Heart right ventricle (tissue), 16 donors: ENCODE measurements at regions not wholly inside any gene's neighbourhood (a gene's known extent, or its start where the extent isn't known, plus 50 kb on each side); places are given as distances from the start of the nearest gene placed in this dataset.

Source experiments
- ATAC-seq, 8 donors: fragments of 200-7000 bp; cut with Tn5 transposase; one replicate each; pipeline ENCODE4 v1.9.1; 2020; ENCODE audit warnings: mild to moderate bottlenecking in 8 of 8, moderate library complexity in 8 of 8, moderate number of reproducible peaks in 1 of 8
- DNase-seq, 2 donors: peaks; one replicate each; pipeline ENCODE4 v3.0.0-alpha.2; 2020
- H3K27ac ChIP-seq, 10 donors: fragments of 200-600 bp; sonication (generic) in 2 of 10; one replicate each; pipeline versions ENCODE4 v1.5.0 to v1.8.0; 2020 to 2022; ENCODE audit warnings: mild to moderate bottlenecking in 3 of 10
- H3K27me3 ChIP-seq, 7 donors: fragments of 200-600 bp; one replicate each; pipeline ENCODE4 v1.8.0; 2021 to 2022; ENCODE audit warnings: mild to moderate bottlenecking in 2 of 7
- H3K36me3 ChIP-seq, 9 donors: fragments of 200-600 bp; sonication (generic) in 1 of 9; one replicate each; pipeline versions ENCODE4 v1.5.0 to v1.8.0; 2020 to 2022; ENCODE audit warnings: mild to moderate bottlenecking in 2 of 9
- H3K4me1 ChIP-seq, 9 donors: fragments of 200-600 bp; sonication (generic) in 1 of 9; one replicate each; pipeline versions ENCODE4 v1.5.0 to v1.8.0; 2020 to 2022; ENCODE audit warnings: mild to moderate bottlenecking in 4 of 9
- H3K4me3 ChIP-seq, 10 donors: fragments of 200-600 bp; sonication (generic) in 2 of 10; one replicate each; pipeline versions ENCODE4 v1.5.0 to v1.8.0; 2020 to 2022; ENCODE audit warnings: mild to moderate bottlenecking in 7 of 10, moderate library complexity in 2 of 10
- H3K9me3 ChIP-seq, 11 donors: fragments of 200-600 bp in 10 of 11; sonication (generic) in 2 of 11; one replicate each; pipeline versions ENCODE4 v1.5.0 to v1.8.0; 2013 to 2022; ENCODE audit warnings: mild to moderate bottlenecking in 2 of 11, control low read depth in 1 of 11, moderate library complexity in 1 of 11
- CTCF ChIP-seq, 9 donors: fragments of 200-600 bp; sonication (generic) in 2 of 9; IDR thresholded peaks; one replicate each; pipeline versions ENCODE4 v1.5.0 to v1.8.0; 2021 to 2022; ENCODE audit warnings: antibody characterized with exemption in 9 of 9, mild to moderate bottlenecking in 5 of 9, moderate library complexity in 1 of 9
- WGBS, 2 donors: extraction: QIAGEN DNeasy Blood & Tissue Kit; methylation state at CpG; one replicate each; pipeline ENCODE4 v1.1.7; 2013; ENCODE audit warnings: inconsistent platforms in 1 of 2; 5-methylcytosine and 5-hydroxymethylcytosine counted together
- intact Hi-C, 10 donors: fragments of 100-400 bp; cut with DNase I; formaldehyde crosslinking; loops; one replicate each; pipeline versions ENCODE4 v1.11.1 to v1.14.2; 2022
- donor health status: Arrhythmogenic right ventricular cardiomyopathy.
- donor health status: ischemic (EF 13 %, LVEDD 7.1; RV severe dilation, severe dysfunction).
- donor health status: healthy with polysubstance abuse.
- donor health status: DM: no; HTN: yes; CAD: no.
- donor health status: DM: no; HTN: no; CAD: no.
- donor health status: ischemic (EF 25% LVEDD 6.9; RV normal size, moderate dysfunction).
- donor health status: ischemic (EF 25% LVEDD 5.7; RV mildly dilated, moderate dysfunction).
- donor health status: healthy.
- donor health status: DM: yes; HTN: yes; CAD: no.
- donor health status: Ischemic cardiomyopathy.
- donor health status: ischemic (EF 35%, LVEDD 5.7; RV mildly dilated, moderate dysfunction).
- donor health status: nonischemic (EF 11% LVEDD 7.7; RV severe dilation, severe dysfunction).
- donor health status: DM: yes; HTN: yes; CAD: no.
- donor health status: PGD.
- donor health status: ischemic (EF 29% LVEDD 5.4; RV normal size, mild dysfunction).
- donor health status: nonischemic (EF 23%, LVEDD 6.1; RV moderate dilation, normal function).

- Histone ChIP-seq H3K27ac (no peak overlapping the region), H3K4me1 (peaks cover 0 to 8% (median 7%) of the 10 kb centered on the region in 9 donors), H3K36me3 (no peaks in the 10 kb centered on the region), H3K9me3 (no peaks in the 10 kb centered on the region), H3K27me3 (peaks cover 4 to 98% (median 67%) of the 10 kb centered on the region in 7 donors), H3K4me3 (no peak overlapping the region)
- no peak for ATAC-seq
- no peak for DNase-seq
- TF ChIP-seq CTCF (IDR thresholded peaks at IDR 0.05) = no peak
- intact Hi-C loops = loop anchor here in 1 of 10 donors (10.0 kb wide), 1 partner anchor 161 kb away; no protein-coding TSS in a partner anchor
- 61 to 64% methylated on average over 3 of the region's 3 CpGs for whole genome bisulfite sequencing, 2 donors
Measured at GRCh38 chr14:96746101-96746500, 51.1 kb upstream of the VRK1 start.

GRCh38 chr14:96747006-96747405 is 50.2 kb upstream of the VRK1 start:
- ATAC-seq = no peak

More at GRCh38 chr14:96747006-96747405, 50.2 kb upstream of the VRK1 start:
- Histone ChIP-seq H3K36me3 (no peaks in the 10 kb centered on the region), H3K27me3 (peaks cover 0 to 97% (median 58%) of the 10 kb centered on the region in 7 donors), H3K4me1 (no peaks in the 10 kb centered on the region), H3K27ac (no peak overlapping the region), H3K9me3 (no peaks in the 10 kb centered on the region), H3K4me3 (no peak overlapping the region)
- no peak for TF ChIP-seq CTCF (IDR thresholded peaks at IDR 0.05)
- WGBS, 2 donors = 54 to 62% methylated on average over 13 of the region's 13 CpGs
- intact Hi-C loops = loop anchor here in 1 of 10 donors (10.0 kb wide), 1 partner anchor 162 kb away; no protein-coding TSS in a partner anchor
- DNase-seq = no peak
